ENCODE measurements at regions not wholly inside any gene's neighbourhood (a gene's known extent, or its start where the extent isn't known, plus 50 kb on each side); places are given as distances from the start of the nearest gene placed in this dataset.

DNA sequence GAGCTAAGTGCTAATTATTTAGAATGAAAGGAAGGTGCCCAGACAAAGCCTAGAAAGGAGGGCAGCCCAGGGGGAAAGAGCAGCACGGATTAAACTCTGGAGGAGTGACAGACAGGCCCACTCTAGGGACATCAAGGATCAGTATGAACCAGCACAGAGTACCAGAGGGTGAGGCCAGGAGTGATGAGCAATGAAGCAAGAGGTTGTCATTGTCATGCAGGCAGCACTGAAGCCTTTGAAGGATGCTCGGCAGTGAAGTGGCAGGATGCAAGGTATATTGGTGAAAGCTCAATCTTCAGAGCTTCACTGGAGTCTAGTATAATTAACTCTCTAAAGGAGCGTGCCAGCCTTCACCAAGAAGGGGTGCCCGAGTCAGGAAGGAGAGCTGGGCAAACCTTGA is 112.0 kb upstream of the INHBA start (continued):
- TF ChIP-seq ZFP41 (CRISPR knock-in tag; IDR thresholded peaks at IDR 0.05; ENCODE audit: borderline replicate concordance) (no peak), ZSCAN21 (CRISPR knock-in tag; IDR thresholded peaks at IDR 0.05; ENCODE audit: borderline replicate concordance) (no peak)

DNA sequence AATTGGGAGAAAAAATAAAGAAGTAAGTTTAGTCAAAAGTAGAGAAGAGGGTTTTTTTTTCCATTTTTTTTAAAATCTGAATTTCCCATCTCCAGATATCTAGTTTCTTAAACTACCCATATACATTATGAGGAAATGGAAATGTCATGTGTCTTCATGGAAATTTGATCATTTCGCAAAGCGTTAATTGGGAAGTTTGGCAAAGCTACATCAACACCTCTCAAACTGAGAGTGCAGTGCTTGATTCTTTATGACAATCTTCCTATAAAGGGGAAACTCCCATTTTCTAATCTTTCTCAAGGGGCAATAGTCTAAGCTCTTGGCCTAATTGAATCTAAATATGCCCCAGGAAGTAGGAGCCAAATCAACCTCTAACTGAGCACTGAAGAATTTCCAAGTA is 110.4 kb upstream of the INHBA start:
- no peak for FAIRE-seq
- no TSS peak for BruUV-seq (replicated peaks)
- Histone ChIP-seq H3K79me2 (ENCODE audit: insufficient read depth, low read length) (no peaks in the 10 kb centered on the region), H3K4me2 (ENCODE audit: low read depth, low read length) (no peak overlapping the region), H3K4me3 (replicated peaks in 1 of 3; ENCODE audit: insufficient read depth in 1 of 3, low read depth in 2 of 3, low read length in 3 of 3) (no peak overlapping the region), H3K4me1 (ENCODE audit: insufficient read depth, low read length) (no peaks in the 10 kb centered on the region), H3K9me3 (ENCODE audit: low read length) (no peaks in the 10 kb centered on the region), H3K9ac (ENCODE audit: insufficient read depth, low read depth, low read length) (no peak overlapping the region), H4K20me1 (ENCODE audit: insufficient read depth, low read length) (no peaks in the 10 kb centered on the region), H3K27me3 (ENCODE audit: control insufficient read depth in 1 of 2, insufficient read depth in 2 of 2, low read length in 2 of 2) (no peaks in the 10 kb centered on the region), H2AFZ (ENCODE audit: low read length) (no peak overlapping the region), H3K36me3 (replicated peaks in 1 of 2; ENCODE audit: control insufficient read depth in 1 of 2, insufficient read depth in 2 of 2, low read length in 2 of 2) (no peaks in the 10 kb centered on the region), H3K27ac (ENCODE audit: extremely low read length, insufficient read depth, low read length) (no peak overlapping the region)
- ChIA-PET CTCF (ENCODE audit: low intra/inter-chr PET ratio, low total read pairs) (no interaction called here), POLR2A (no interaction called here)
- TF ChIP-seq CHCHD3 (CRISPR knock-in tag; IDR thresholded peaks at IDR 0.05) (no peak), CEBPG (CRISPR knock-in tag; IDR thresholded peaks at IDR 0.05) (no peak), ASH2L (IDR thresholded peaks at IDR 0.05; ENCODE audit: insufficient read length, low read depth, low read length) (no peak), YEATS2 (CRISPR knock-in tag; IDR thresholded peaks at IDR 0.05; ENCODE audit: borderline replicate concordance) (no peak), ZNF652 (CRISPR knock-in tag; IDR thresholded peaks at IDR 0.05; ENCODE audit: borderline replicate concordance, low read depth) (no peak), HNF4G (IDR thresholded peaks at IDR 0.05; ENCODE audit: borderline replicate concordance, low read depth, low read length) (no peak), HNF4G (CRISPR knock-in tag; IDR thresholded peaks at IDR 0.05; ENCODE audit: borderline replicate concordance, low read depth) (no peak)
- TF ChIP-seq, protein P1, sequence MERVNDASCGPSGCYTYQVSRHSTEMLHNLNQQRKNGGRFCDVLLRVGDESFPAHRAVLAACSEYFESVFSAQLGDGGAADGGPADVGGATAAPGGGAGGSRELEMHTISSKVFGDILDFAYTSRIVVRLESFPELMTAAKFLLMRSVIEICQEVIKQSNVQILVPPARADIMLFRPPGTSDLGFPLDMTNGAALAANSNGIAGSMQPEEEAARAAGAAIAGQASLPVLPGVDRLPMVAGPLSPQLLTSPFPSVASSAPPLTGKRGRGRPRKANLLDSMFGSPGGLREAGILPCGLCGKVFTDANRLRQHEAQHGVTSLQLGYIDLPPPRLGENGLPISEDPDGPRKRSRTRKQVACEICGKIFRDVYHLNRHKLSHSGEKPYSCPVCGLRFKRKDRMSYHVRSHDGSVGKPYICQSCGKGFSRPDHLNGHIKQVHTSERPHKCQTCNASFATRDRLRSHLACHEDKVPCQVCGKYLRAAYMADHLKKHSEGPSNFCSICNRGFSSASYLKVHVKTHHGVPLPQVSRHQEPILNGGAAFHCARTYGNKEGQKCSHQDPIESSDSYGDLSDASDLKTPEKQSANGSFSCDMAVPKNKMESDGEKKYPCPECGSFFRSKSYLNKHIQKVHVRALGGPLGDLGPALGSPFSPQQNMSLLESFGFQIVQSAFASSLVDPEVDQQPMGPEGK (CRISPR knock-in tag; IDR thresholded peaks at IDR 0.05) = no peak
- TF ChIP-seq, protein P2, sequence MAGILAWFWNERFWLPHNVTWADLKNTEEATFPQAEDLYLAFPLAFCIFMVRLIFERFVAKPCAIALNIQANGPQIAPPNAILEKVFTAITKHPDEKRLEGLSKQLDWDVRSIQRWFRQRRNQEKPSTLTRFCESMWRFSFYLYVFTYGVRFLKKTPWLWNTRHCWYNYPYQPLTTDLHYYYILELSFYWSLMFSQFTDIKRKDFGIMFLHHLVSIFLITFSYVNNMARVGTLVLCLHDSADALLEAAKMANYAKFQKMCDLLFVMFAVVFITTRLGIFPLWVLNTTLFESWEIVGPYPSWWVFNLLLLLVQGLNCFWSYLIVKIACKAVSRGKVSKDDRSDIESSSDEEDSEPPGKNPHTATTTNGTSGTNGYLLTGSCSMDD (CRISPR knock-in tag; IDR thresholded peaks at IDR 0.05) = no peak
- TF ChIP-seq, protein P3, sequence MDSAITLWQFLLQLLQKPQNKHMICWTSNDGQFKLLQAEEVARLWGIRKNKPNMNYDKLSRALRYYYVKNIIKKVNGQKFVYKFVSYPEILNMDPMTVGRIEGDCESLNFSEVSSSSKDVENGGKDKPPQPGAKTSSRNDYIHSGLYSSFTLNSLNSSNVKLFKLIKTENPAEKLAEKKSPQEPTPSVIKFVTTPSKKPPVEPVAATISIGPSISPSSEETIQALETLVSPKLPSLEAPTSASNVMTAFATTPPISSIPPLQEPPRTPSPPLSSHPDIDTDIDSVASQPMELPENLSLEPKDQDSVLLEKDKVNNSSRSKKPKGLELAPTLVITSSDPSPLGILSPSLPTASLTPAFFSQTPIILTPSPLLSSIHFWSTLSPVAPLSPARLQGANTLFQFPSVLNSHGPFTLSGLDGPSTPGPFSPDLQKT (CRISPR knock-in tag; IDR thresholded peaks at IDR 0.05; ENCODE audit: borderline replicate concordance) = no peak
- TF ChIP-seq, protein P4, sequence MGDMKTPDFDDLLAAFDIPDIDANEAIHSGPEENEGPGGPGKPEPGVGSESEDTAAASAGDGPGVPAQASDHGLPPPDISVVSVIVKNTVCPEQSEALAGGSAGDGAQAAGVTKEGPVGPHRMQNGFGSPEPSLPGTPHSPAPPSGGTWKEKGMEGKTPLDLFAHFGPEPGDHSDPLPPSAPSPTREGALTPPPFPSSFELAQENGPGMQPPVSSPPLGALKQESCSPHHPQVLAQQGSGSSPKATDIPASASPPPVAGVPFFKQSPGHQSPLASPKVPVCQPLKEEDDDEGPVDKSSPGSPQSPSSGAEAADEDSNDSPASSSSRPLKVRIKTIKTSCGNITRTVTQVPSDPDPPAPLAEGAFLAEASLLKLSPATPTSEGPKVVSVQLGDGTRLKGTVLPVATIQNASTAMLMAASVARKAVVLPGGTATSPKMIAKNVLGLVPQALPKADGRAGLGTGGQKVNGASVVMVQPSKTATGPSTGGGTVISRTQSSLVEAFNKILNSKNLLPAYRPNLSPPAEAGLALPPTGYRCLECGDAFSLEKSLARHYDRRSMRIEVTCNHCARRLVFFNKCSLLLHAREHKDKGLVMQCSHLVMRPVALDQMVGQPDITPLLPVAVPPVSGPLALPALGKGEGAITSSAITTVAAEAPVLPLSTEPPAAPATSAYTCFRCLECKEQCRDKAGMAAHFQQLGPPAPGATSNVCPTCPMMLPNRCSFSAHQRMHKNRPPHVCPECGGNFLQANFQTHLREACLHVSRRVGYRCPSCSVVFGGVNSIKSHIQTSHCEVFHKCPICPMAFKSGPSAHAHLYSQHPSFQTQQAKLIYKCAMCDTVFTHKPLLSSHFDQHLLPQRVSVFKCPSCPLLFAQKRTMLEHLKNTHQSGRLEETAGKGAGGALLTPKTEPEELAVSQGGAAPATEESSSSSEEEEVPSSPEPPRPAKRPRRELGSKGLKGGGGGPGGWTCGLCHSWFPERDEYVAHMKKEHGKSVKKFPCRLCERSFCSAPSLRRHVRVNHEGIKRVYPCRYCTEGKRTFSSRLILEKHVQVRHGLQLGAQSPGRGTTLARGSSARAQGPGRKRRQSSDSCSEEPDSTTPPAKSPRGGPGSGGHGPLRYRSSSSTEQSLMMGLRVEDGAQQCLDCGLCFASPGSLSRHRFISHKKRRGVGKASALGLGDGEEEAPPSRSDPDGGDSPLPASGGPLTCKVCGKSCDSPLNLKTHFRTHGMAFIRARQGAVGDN (CRISPR knock-in tag; IDR thresholded peaks at IDR 0.05) = no peak
- no peak for DNase-seq (ENCODE audit: low spot score)
- 94% methylated on average over 2 of the region's 2 CpGs for WGBS (ENCODE audit: low lambda C conversion rate)
- intact Hi-C loops (cut with micrococcal nuclease; ENCODE audit: unreplicated experiment) = no loop called here
- no peak for ATAC-seq
- in situ Hi-C loops (cut with HindIII; ENCODE audit: extremely low pct_ligation_motif_present, low pct_unique_long_range_greater_than_20kb) = no loop called here

All from HepG2 (cell line).